HG03520 (cell line): ENCODE measurements at regions not wholly inside any gene's neighbourhood (a gene's known extent, or its start where the extent isn't known, plus 50 kb on each side); places are given as distances from the start of the nearest gene placed in this dataset.

Experiments
- ATAC-seq: cut with Tn5 transposase; IDR thresholded peaks from one replicate; pipeline ENCODE4 v1.9.1; 2021; ENCODE audit warnings: mild to moderate bottlenecking, moderate library complexity; ENCODE audit not compliant: unreplicated experiment

DNA sequence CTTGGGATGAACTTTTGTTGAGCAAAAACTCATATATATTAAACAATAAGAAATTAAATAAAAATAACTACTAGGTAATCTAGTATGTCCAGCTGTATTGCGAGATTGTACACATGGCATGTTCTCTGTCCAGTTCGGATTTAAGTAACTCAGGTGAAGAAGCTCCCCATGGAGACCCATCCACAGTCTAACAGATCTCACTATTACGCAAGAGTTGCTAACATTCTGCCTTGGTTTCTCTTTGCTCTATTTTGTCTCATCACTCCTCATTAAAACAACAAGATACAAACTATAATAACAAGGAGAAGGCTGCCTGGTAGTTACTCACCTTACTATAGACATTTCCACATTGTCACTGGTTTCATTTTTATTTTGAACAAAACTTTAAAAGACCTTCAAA lies 1372.3 kb upstream of the CELF2 start:
- ATAC-seq: no peak

DNA sequence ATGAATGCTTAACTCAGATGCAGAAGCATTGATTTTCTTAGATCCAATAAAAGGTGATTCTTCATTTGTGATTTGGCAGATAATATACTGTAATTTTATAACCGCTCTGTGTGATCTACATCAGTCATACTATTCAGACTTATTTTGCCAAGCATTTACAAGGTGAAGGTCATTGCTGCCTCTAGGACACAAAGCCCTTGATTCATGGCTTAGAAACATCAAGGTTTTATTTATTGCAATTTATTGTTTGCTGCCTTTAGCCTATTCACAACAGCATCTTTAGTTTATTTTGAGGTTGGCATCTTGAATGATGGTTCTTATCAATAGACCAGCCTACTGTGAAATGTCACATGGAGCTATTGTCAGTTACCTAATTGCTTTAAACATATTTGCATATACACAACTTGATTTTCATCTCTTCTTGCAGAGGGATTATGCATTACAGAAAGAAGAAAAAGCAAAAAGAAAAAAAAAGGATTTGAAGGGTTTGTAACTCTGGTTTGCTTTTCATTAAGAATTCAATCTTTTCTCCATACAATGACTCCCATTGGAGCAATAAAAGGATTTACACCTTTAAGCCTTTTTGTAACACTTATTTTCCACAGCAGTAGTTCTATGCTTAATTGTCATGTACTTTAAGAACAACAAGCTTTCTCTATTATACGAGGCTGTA lies 1371.6 kb upstream of the CELF2 start:
- ATAC-seq: no peak

DNA sequence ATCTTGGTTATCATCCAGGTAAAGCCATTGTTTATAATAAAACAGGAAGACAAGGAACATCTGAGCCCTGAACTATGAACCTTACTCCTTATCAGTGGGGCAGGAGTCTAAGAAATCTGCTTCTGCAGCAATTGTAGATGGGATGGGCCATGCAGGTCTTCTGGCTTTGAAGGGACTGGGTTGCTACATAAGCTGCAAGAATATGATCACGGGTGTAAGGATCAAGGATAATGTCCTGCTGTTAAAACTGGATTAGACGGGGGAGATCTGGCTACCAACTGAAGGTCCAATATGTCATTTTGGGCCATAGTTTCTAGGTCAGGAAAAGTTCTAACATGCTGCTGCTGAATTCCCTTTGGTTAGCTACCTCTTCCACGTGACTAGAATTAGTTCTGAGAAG lies 1363.4 kb upstream of the CELF2 start:
- ATAC-seq: no peak

DNA sequence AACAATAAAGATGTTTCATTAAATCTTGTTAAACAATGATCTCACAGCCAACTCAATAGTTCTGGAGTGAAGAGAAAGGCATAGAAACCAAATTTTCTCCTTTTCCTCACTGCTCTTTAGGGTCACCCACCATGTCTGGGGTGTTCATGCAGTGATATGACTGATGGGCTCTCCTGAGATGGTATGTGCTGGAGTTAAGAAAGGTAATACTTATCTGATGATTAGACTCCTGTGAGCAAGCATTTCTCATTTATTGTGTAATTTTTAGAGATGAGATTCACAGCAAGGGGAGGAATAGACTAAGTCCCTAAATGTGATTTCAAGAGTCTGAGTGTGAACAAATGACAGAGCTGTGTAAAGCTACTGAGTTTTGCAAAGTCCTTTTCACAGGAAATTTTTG lies 1361.3 kb upstream of the CELF2 start:
- ATAC-seq: no peak

DNA sequence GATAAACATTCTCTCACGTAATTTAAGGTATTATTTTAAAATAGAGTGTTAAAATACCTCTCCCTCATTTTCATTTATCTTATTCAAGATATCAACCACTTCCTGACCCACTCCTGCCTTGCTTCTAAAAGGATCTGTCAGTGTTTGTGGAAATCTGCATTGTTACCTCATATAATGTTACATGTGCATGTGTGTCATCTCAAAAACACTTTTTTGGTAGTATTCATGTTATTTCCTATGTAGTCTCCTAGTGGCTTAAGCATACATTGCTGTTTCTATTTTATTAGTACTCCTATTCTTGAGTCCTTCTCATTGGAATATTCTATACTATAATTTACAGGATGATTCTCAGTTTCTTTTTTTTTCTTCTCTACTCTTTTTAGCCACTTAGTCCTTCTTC lies 1360.7 kb upstream of the CELF2 start:
- ATAC-seq: no peak

DNA sequence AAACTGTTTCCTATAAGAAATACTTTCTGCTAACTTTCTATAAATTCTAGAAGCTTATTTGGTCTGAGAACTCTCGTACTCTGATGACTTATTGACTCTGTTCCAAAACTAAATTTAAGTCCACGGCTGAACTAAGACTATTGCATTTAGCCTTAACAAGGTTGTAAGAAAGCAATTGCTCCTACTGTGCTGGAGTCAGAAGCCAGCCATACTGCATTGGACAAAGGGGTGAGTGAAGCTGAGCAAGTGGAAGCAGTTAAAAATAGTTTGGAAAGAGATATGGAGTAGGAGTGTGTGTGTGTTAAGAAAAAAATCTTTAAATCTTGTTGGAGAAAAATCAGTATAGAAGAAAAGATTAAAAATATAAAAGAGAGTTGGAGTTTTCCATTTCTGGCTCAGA lies 1360.1 kb upstream of the CELF2 start:
- no peak for ATAC-seq

DNA sequence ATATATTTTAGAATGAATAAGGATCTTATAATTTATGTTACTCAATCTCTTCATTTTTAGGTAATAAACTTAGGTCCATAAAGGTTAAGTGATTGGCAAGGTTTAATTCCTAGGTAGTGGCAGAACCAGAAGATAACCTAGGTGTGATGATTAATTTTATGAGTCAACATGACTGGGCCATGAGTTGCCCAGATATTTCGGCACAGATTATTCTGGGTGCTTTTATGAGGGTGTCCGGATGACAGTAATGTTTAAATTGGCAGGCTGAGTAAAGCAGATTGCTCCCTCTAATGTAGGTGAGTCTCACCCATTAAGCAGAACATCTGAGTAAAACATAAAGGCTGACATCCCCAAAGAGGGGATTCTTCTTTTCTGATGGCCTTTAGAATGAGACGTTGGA lies 1349.3 kb upstream of the CELF2 start:
- no peak for ATAC-seq

DNA sequence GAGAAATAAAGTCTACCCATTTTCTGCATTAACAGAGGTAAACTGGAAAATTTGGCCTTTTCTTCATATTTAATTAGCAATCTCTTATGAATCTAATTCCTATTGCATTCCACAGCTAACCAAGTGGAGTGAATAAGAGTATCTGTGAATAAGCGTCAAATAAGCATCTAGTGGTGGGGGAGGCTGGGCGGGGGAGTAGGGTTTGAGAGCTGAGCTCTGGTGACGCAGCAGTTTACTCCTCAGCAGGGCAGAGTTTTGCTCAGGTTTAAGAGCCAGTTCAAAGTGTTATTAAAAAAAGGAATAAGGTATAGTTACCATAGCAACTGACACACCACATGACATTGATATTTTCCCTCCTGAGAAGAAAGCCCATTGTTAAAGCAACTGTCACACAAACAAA lies 1346.8 kb upstream of the CELF2 start:
- no peak for ATAC-seq

DNA sequence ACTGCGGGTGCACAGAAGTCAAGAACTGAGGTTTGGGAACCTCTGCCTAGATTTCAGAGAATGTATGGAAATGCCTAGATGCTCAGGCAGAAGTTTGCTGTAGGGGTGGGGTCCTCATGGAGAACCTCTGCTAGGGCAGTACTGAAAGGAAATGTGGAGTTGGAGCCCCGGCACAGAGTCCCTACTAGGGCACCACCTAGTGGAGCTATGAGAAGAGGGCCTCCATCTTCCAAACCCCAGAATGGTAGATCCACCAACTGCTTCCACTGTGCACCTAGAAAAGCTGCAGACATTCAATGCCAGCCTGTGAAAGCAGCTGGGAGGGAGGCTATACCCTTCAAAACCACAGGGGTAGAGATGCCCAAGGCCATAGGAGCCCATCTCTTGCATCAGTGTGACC lies 1336.0 kb upstream of the CELF2 start:
- no peak for ATAC-seq

DNA sequence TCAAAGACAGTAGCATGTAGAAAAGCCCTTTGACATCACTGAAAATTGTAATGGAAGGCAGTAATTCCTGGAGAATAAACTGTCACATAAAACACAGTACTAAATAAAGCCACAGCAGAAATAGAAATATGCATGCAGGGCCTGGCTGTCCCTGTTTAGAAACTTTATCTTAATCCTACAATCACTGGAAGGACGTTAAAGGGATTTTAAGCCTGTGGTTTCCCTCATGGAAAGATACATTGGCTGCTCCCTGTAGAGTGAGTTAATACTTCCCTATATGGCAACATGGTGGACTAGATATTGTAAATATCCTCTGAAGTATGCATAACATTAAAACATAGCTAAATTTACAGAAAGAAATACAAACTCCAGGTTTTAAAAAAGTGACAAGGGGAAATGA lies 1334.9 kb upstream of the CELF2 start:
- ATAC-seq: no peak

DNA sequence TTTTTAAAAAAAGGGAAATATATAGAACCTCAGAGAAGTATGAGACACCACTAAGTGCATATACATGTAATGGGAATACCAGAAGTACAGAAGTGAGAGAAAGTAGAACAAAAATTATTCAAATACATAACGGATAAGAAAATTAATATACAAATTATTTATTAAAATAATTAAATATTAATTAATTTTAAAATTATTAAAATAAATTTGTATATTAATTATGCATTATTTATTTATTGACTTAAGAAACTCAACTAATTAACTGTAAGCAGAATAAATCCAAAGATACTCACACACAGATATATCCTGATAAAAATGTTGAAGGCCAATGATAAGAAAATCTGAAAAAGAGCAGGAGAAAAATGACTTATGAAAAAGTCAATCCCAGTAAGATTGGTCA lies 1333.5 kb upstream of the CELF2 start:
- ATAC-seq: no peak

DNA sequence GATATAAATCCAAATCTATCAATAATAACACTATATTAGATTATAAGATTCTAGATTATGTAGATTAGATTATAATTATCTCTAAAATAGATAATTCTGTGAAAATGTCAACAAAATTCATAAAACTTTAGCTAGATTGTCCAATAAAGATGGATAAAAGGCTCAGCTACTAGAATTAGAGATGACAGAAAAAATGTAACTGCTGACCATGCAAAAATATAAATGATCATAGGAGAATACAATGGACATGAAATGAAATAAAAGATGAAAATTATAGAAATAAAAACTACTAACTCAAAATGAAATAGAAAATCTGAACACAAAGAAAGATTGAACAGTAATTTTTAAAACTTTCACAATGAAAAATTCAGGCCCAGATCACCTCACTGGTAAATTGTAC lies 1332.1 kb upstream of the CELF2 start:
- no peak for ATAC-seq

DNA sequence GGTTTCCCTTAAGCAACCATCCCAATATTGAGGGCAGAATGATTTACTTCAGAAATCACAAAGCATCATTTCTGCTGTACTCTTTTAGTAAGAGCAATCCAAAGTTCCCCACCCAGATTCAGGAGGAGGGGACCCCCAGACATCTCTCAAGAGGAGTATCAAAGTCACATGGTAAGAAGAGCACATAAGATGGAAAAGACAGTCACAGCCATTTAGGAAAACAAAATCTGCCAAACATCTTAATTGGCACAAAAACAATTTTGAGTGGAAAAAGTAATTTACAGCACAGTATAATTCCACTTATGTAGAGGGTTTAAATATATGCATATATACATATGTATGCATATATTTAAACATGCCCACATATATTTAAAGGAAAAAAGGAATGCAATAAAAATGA lies 1329.0 kb upstream of the CELF2 start:
- no peak for ATAC-seq

DNA sequence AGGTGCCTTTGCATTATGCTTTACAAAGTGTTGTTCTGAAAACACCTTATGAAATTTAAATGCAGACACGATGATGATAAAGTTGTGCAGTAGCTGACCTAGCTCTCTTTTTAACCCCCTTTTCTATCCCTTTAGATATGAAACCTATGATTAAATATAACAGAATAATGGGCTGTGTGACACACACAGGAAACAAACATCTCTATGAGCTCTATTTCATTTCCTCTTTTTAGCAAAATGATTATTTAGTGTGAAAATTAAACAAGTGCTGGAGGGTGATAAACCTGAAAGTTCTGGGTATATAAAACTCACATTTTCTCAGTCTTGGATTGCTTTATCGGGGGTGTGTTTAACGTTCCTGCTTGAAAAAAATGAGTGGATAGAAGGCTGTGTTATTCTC lies 1310.5 kb upstream of the CELF2 start:
- no peak for ATAC-seq

DNA sequence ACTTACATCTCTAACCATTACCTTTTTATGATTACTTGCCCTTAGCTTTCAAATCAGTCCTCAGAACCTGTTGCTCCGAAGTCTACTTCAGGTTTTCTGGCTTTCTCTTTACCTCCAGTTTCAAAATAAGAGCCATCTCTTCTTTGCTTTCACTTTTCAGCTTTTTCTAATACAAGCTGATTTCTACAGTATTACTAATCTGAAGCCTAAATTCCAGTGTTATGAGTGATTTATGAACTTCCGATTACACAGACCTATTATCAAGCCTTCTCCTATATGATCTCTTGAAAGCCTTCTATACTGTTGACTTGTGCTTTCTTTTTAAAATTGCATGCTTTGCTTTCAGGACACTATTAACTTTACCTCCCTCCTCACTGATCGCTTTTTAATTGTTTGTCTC lies 1307.8 kb upstream of the CELF2 start:
- no peak for ATAC-seq

DNA sequence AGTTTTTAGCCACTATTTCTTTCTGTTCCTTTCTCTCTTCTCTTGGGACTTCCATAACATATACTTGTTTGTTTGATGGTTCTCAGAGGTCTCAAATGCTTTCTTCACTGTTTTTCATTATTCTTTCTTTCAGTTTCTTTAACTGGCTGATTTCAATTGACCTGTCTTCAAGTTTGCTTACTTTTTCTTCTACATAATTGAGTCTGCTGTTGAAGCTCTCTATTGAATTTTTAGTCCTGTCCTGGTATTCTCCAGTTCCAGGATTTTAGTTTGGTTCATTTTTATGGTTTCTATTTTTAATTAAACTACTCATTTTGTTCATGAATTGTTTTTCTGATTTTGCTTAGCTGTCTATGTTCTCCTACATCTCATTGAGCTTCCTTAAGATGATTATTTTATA lies 1305.3 kb upstream of the CELF2 start:
- no peak for ATAC-seq

DNA sequence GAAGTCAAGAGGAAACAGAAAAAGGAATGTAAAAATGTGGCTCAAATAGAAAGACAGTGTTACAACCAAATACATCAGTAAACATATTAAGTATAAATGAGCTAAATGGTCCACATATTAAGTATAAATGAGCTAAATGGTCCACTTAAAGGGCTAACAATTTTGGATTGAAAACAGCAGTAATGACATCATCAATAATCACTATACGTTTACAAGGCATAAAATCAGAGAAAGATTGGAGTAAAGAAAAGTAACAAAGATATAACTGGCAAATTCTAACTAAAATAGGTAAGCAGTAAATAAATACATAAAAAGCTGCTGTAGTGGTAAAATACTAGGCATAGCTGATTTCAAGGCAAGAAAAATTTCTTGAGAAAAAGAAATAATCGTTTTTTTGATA lies 1298.4 kb upstream of the CELF2 start:
- ATAC-seq: no peak

DNA sequence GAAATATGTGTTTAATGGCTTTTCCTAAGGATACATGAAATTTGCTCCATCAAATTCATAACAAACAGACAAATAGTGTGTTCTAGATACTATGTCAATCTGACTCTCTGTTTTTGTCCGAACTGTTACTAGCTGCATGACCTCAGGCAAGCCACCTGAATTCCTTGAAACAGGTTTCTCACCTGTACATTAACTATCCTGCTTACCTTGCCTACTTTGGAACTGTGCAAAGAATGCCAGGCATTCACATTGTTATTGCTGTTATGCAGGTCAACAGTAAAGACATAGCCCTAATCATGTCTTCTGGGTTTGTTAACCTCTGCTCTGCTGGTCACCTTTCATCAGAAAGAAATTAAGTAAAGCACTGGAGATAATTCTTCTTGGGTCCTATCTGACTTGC lies 1283.9 kb upstream of the CELF2 start:
- ATAC-seq: no peak

DNA sequence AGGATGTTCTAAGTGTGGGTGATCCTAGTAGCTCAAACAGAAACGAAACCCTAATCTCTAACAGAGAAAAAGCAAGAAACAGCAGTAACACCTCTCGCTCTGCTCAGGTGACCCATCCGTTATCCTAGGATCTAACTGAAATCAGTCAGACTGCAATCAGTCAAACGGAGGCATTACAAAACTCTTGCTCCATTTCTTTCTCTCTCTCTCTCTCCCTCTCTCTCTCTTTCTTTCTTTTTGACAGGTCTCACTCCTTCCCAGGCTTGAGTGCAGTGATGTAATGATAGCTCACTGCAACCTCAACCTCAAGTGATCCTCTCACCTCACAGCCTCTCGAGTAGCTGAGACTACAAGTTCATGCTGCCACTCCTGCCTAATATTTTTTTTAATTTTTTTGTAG lies 1283.5 kb upstream of the CELF2 start:
- no peak for ATAC-seq

DNA sequence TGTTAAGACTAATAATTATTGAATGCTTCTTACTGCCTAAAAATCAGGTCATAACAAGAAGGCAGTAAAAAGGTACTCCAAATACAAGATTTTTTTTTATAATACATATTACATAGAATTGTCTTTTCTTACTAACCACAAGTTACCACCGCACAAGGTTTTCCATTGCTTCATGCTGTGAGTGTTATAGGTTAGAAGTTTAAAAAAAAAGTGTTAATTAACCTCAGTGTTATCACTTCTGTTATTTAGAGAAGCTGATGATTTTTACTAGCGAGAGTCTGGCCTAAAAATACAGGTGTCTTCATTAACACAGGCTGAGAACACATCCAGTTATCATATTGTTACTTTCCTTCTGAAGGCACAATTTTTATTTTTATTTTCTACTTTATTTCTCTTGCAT lies 1281.9 kb upstream of the CELF2 start:
- no peak for ATAC-seq

DNA sequence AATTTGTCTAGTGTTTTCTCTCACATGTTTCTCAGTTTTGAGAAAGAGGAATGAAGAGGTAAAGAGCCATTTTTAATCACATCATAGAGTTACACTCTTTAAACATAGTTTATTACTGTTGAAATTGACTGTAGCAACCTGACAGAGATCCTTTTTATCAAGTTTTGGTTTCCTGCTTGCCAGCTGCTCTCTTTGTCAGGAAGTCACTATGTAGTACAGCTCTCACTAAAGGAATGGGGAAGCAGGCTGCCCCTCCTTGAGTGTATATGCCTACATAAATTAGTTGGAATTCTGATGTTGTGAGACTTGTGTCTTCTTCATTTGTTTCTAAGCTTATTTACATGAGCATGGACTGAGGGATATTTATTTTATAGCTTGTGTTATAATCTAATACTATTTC lies 1274.0 kb upstream of the CELF2 start:
- no peak for ATAC-seq

DNA sequence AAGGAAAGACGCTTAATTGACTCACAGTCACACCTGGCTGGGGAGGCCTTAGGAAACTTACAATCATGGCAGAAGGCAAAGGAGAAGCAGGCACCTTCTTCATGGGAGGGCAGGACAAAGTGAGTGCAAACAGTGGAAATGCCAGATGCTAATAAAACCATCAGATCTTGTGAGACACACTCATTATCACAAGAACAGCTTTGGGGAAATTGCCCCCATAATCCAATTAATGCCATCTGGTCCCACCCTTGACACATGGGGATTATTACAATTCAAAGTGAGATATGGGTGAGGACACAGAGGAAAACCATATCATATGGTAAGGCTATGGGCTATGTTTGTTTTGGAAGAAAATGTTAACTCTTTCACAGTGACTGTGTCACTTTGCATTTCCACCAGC lies 1272.5 kb upstream of the CELF2 start:
- ATAC-seq: no peak

DNA sequence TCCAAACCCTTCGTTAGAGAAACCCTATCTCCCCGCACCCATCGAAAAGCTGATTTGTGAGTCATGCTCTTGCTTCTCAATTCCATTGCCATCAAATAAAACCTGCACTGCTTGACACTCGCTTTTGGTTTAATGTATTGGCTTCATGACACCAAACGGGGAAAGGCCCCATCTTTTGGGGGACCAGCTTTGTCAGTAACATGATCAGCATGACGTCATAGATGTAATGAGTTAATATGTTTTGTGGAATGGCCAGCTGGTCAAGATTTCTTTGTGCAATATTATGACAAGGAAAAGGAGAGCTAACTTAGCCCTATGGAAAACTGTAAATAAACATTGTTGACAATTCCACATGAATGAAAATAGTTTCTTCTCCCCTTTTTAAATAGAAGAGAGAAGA lies 1260.5 kb upstream of the CELF2 start:
- no peak for ATAC-seq

DNA sequence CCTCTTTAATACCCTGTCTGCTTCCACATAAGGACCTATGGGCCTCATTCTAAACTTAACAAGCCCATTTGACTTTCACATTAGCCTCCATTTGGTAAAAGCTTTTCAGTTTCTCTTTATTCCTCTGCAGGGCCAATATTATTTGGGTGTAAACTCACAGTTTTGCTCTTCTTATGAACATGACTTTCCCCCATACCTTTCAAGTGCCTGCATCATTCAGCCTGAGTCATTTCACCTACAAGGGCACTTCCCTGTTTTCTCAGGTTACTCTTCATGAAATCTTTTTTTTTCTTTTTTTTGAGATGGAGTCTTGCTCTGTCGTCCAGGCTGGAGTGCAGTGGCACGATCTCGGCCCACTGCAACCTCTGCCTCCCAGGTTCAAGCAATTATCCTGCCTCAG lies 1258.1 kb upstream of the CELF2 start:
- ATAC-seq: no peak
